PC-9 (cell line): ENCODE measurements at regions not wholly inside any gene's neighbourhood (a gene's known extent, or its start where the extent isn't known, plus 50 kb on each side); places are given as distances from the start of the nearest gene placed in this dataset.

ENCODE experiments used
- BruUV-seq: library from RNA; stranded (reverse); fragments of 400-500 nt; replicated peaks from 2 replicates; lab custom pipeline; 2021; lab: Mats Ljungman, UMichigan
- CTCF ChIA-PET: fragments of 300-600 bp; sonication (Branson Sonifier 250); formaldehyde crosslinking; loops from one replicate; lab custom pipeline; 2022; ENCODE audit warnings: antibody characterized with exemption; lab: Charles Lee
- POLR2A ChIA-PET: fragments of 300-600 bp; sonication (Branson Sonifier 250); formaldehyde crosslinking; loops from one replicate; lab custom pipeline; 2022; ENCODE audit warnings: antibody characterized with exemption; ENCODE audit not compliant: unreplicated experiment; lab: Charles Lee
- DNase-seq, 2 experiments: peaks; one replicate each; pipeline versions ENCODE4 v3.0.0 to v3.0.0-alpha.2; 2015 to 2022; ENCODE audit warnings: mixed read lengths in 1 of 2
- H2AFZ ChIP-seq: fragments of 200-600 bp; sonication (generic); 2 replicates; pipeline ENCODE4 v1.8.1; 2017; ENCODE audit warnings: antibody characterized with exemption
- H3F3A ChIP-seq: fragments of 200-600 bp; sonication (generic); 2 replicates; pipeline ENCODE4 v1.8.1; 2017; ENCODE audit warnings: antibody characterized with exemption, mild to moderate bottlenecking, low read depth; ENCODE audit not compliant: insufficient read depth
- H3K27ac ChIP-seq: fragments of 200-600 bp; sonication (generic); 2 replicates; pipeline ENCODE4 v1.6.1; 2016; ENCODE audit warnings: mixed run types
- H3K27me3 ChIP-seq: fragments of 200-600 bp; sonication (generic); 2 replicates; pipeline ENCODE4 v1.6.1; 2016; ENCODE audit warnings: low read depth, mixed run types; ENCODE audit not compliant: insufficient read depth
- H3K36me3 ChIP-seq: fragments of 200-600 bp; sonication (generic); 2 replicates; pipeline ENCODE4 v1.6.1; 2016; ENCODE audit warnings: low read depth, mixed run types
- H3K4me1 ChIP-seq: fragments of 200-600 bp; sonication (generic); replicated peaks from 2 replicates; pipeline ENCODE4 v1.6.1; 2016; ENCODE audit warnings: mixed run types; ENCODE audit not compliant: insufficient read depth
- H3K4me2 ChIP-seq: fragments of 200-600 bp; sonication (generic); 2 replicates; pipeline ENCODE4 v1.6.1; 2017; ENCODE audit warnings: mixed run types
- H3K4me3 ChIP-seq: fragments of 200-600 bp; sonication (generic); 2 replicates; pipeline ENCODE4 v1.6.1; 2016; ENCODE audit warnings: mixed run types
- H3K79me2 ChIP-seq: fragments of 200-600 bp; sonication (generic); 2 replicates; pipeline ENCODE4 v1.6.1; 2017; ENCODE audit warnings: low read depth, mixed run types
- H3K9me2 ChIP-seq: fragments of 200-600 bp; sonication (generic); 2 replicates; pipeline ENCODE4 v1.8.1; 2017; ENCODE audit warnings: mild to moderate bottlenecking; ENCODE audit not compliant: insufficient read depth
- H3K9me3 ChIP-seq: fragments of 200-600 bp; sonication (generic); 2 replicates; pipeline ENCODE4 v1.8.1; 2016; ENCODE audit warnings: low read depth; ENCODE audit not compliant: insufficient read depth
- H4K20me1 ChIP-seq: fragments of 200-600 bp; sonication (generic); 2 replicates; pipeline ENCODE4 v1.8.1; 2017; ENCODE audit not compliant: insufficient read depth
- EZH2 ChIP-seq: fragments of 200-600 bp; sonication (generic); IDR thresholded peaks from 2 replicates; pipeline ENCODE4 v1.8.0; 2017; ENCODE audit warnings: antibody characterized with exemption, low read depth
- intact Hi-C: fragments of 100-400 bp; cut with micrococcal nuclease; formaldehyde crosslinking; loops from one replicate; pipeline ENCODE4 v1.10.0; 2022; ENCODE audit not compliant: unreplicated experiment
- TF ChIP-seq, protein P1 (sequence below): fragments of 200-600 bp; sonication (generic); conservative IDR thresholded peaks from 2 replicates; pipeline ENCODE4 v1.6.1; 2017; ENCODE audit warnings: mixed run types, antibody characterized with exemption, mild to moderate bottlenecking, moderate library complexity

DNA sequence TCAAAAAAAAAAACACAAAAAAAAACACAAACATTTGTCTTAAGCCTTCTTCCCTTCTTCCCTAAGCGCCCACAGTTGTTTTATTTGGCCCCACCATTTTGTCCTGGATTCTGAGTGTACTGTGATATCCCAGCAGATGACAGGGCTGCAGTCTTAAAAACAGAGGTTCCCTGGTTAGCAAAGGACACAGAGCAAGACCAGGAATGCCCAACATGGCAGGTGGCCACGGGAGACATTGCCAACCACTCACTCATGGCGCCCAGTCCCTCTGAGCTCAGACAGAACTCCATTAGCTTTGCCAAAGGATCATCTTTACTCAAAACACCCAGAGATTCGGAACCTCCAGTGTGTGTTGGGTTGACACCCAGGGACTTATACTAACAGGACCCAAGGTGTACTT is 249.3 kb downstream of the MRTFB start:
- Histone ChIP-seq H3K79me2 (peaks cover 98% of the 10 kb centered on the region), H3K27me3 (no peaks in the 10 kb centered on the region), H3K27ac (no peak overlapping the region), H2AFZ (no peak overlapping the region), H3F3A (peaks cover 53% of the 10 kb centered on the region), H3K4me3 (no peak overlapping the region), H3K36me3 (peaks cover 21% of the 10 kb centered on the region), H4K20me1 (peaks cover 74% of the 10 kb centered on the region), H3K4me2 (no peak overlapping the region), H3K9me2 (no peaks in the 10 kb centered on the region), H3K4me1 (no peaks in the 10 kb centered on the region), H3K9me3 (no peaks in the 10 kb centered on the region)
- peak in 1 of 2 experiments; percentile 6 for DNase-seq
- ChIA-PET CTCF (interaction anchor here (0.6 kb wide), 1 partner anchor 9 kb away, joined by 5 read pairs; no protein-coding TSS in a partner anchor), POLR2A (interaction anchor here (0.6 to 0.7 kb wide), 3 partner anchors 23 to 1562 kb away, joined by 4 to 8 read pairs (median 6); no protein-coding TSS in a partner anchor)
- TF ChIP-seq, protein P1, sequence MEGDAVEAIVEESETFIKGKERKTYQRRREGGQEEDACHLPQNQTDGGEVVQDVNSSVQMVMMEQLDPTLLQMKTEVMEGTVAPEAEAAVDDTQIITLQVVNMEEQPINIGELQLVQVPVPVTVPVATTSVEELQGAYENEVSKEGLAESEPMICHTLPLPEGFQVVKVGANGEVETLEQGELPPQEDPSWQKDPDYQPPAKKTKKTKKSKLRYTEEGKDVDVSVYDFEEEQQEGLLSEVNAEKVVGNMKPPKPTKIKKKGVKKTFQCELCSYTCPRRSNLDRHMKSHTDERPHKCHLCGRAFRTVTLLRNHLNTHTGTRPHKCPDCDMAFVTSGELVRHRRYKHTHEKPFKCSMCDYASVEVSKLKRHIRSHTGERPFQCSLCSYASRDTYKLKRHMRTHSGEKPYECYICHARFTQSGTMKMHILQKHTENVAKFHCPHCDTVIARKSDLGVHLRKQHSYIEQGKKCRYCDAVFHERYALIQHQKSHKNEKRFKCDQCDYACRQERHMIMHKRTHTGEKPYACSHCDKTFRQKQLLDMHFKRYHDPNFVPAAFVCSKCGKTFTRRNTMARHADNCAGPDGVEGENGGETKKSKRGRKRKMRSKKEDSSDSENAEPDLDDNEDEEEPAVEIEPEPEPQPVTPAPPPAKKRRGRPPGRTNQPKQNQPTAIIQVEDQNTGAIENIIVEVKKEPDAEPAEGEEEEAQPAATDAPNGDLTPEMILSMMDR, result no peak
- no peak for TF ChIP-seq EZH2
- intact Hi-C loops, result no loop called here
- BruUV-seq, result no TSS peak
